SK-N-SH treated with all-trans-retinoic acid at 6 μM for 48 hours (cell line): ENCODE measurements at regions not wholly inside any gene's neighbourhood (a gene's known extent, or its start where the extent isn't known, plus 50 kb on each side); places are given as distances from the start of the nearest gene placed in this dataset.

Source experiments
- ATAC-seq: fragments of 200-7000 bp; cut with Tn5 transposase; 3 replicates; pipeline ENCODE4 v1.9.1; 2020; ENCODE audit warnings: mild to moderate bottlenecking, moderate library complexity
- ARNTL ChIP-seq: fragments of 450-650 bp; formaldehyde crosslinking; IDR thresholded peaks from 2 replicates; pipeline ENCODE4 v1.5.0; 2020; ENCODE audit warnings: low read depth, mild to moderate bottlenecking, moderate library complexity, borderline replicate concordance
- CSDC2 ChIP-seq: fragments of 250-450 bp; sonication (Bioruptor Pico); IDR thresholded peaks from 2 replicates; pipeline ENCODE4 v1.5.0; 2020; ENCODE audit warnings: mild to moderate bottlenecking, moderate library complexity
- CSRNP3 ChIP-seq: fragments of 250-450 bp; sonication (Bioruptor Pico); IDR thresholded peaks from 2 replicates; pipeline ENCODE4 v1.5.1; 2021; ENCODE audit warnings: mild to moderate bottlenecking, moderate library complexity
- ESRRG ChIP-seq: fragments of 250-450 bp; sonication (Bioruptor Pico); IDR thresholded peaks from 2 replicates; pipeline ENCODE4 v1.6.1; 2021; ENCODE audit warnings: mild to moderate bottlenecking
- GLIS3 ChIP-seq: fragments of 250-450 bp; sonication (Bioruptor Pico); IDR thresholded peaks from 2 replicates; pipeline ENCODE4 v1.5.0; 2020; ENCODE audit warnings: mild to moderate bottlenecking, moderate library complexity
- ISL1 ChIP-seq: fragments of 250-450 bp; sonication (Bioruptor Pico); IDR thresholded peaks from 2 replicates; pipeline ENCODE4 v2.1.2; 2022; ENCODE audit warnings: mild to moderate bottlenecking, moderate library complexity
- OSR1 ChIP-seq: fragments of 250-450 bp; sonication (Bioruptor Pico); IDR thresholded peaks from 2 replicates; pipeline ENCODE4 v1.8.0; 2022; ENCODE audit warnings: moderate library complexity, mild to moderate bottlenecking, inconsistent platforms
- PATZ1 ChIP-seq: fragments of 250-450 bp; sonication (Bioruptor Pico); IDR thresholded peaks from 2 replicates; pipeline ENCODE4 v1.8.0; 2020; ENCODE audit warnings: mild to moderate bottlenecking, moderate library complexity, borderline replicate concordance
- POU6F1 ChIP-seq: fragments of 250-450 bp; sonication (Bioruptor Pico); IDR thresholded peaks from 2 replicates; pipeline ENCODE4 v1.8.0; 2021; ENCODE audit warnings: low read depth, mild to moderate bottlenecking, moderate library complexity, borderline replicate concordance
- PPARA ChIP-seq: fragments of 250-450 bp; sonication (Bioruptor Pico); IDR thresholded peaks from 2 replicates; pipeline ENCODE4 v1.5.0; 2020; ENCODE audit warnings: mild to moderate bottlenecking, borderline replicate concordance
- RARB ChIP-seq: fragments of 250-450 bp; sonication (Bioruptor Pico); IDR thresholded peaks from 2 replicates; pipeline ENCODE4 v1.8.0; 2021; ENCODE audit warnings: mild to moderate bottlenecking, moderate library complexity
- SNAI2 ChIP-seq: fragments of 250-450 bp; sonication (Bioruptor Pico); IDR thresholded peaks from 2 replicates; pipeline ENCODE4 v1.5.0; 2020; ENCODE audit warnings: mild to moderate bottlenecking, moderate library complexity
- TOX ChIP-seq: fragments of 250-450 bp; sonication (Bioruptor Pico); IDR thresholded peaks from 2 replicates; pipeline ENCODE4 v1.8.0; 2021; ENCODE audit warnings: mild to moderate bottlenecking, moderate library complexity, borderline replicate concordance
- ZC3H10 ChIP-seq: fragments of 250-450 bp; sonication (Bioruptor Pico); IDR thresholded peaks from 2 replicates; pipeline ENCODE4 v1.5.1; 2021; ENCODE audit warnings: mild to moderate bottlenecking, moderate library complexity
- ZFP3 ChIP-seq: fragments of 250-450 bp; sonication (Bioruptor Pico); IDR thresholded peaks from 2 replicates; pipeline ENCODE4 v1.5.0; 2020; ENCODE audit warnings: mild to moderate bottlenecking, moderate library complexity
- ZFP30 ChIP-seq: fragments of 450-650 bp; formaldehyde crosslinking; IDR thresholded peaks from 2 replicates; pipeline ENCODE4 v1.5.0; 2022; ENCODE audit warnings: mild to moderate bottlenecking, moderate library complexity
- ZNF70 ChIP-seq: fragments of 450-650 bp; formaldehyde crosslinking; IDR thresholded peaks from 2 replicates; pipeline ENCODE4 v1.5.0; 2020; ENCODE audit warnings: mild to moderate bottlenecking, moderate library complexity
- TF ChIP-seq, protein P1 (sequence below): fragments of 250-450 bp; sonication (Bioruptor Pico); IDR thresholded peaks from 2 replicates; pipeline ENCODE4 v1.5.1; 2020; ENCODE audit warnings: low read depth, mild to moderate bottlenecking, moderate library complexity
- TF ChIP-seq, protein P2 (sequence below): fragments of 250-450 bp; sonication (Bioruptor Pico); IDR thresholded peaks from 2 replicates; pipeline ENCODE4 v1.5.0; 2020; ENCODE audit warnings: mild to moderate bottlenecking, moderate library complexity

DNA sequence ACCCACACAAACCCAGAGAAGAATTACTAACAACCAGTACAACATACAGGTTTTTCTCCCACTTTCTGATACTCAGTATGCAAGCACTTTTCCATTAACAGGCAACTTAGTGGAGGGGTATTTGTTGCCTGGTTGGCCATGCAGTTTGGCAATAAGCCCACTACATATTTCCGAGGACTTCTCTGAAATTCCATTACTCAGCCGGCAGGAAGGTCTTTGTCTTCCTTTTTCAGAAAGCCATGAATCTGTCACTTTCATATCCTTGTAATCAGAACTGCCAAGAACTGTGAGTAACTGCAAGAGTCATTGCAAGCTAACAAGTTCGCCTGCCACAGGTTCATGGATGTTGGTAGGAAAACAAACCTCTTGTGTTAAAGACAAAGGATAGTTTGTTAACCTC, 422.3 kb upstream of the ROBO1 start:
- peak; percentile 96 for ATAC-seq
- TF ChIP-seq PATZ1 (CRISPR knock-in tag) (no peak), ISL1 (peak; percentile 91), TOX (CRISPR knock-in tag) (peak; percentile 79; the same call in 1 of the 2 replicates), RARB (CRISPR knock-in tag) (no peak), CSDC2 (CRISPR knock-in tag) (no peak), ZNF70 (no peak), POU6F1 (CRISPR knock-in tag) (peak; percentile 85; the same call in 1 of the 2 replicates)
- TF ChIP-seq, protein P1, sequence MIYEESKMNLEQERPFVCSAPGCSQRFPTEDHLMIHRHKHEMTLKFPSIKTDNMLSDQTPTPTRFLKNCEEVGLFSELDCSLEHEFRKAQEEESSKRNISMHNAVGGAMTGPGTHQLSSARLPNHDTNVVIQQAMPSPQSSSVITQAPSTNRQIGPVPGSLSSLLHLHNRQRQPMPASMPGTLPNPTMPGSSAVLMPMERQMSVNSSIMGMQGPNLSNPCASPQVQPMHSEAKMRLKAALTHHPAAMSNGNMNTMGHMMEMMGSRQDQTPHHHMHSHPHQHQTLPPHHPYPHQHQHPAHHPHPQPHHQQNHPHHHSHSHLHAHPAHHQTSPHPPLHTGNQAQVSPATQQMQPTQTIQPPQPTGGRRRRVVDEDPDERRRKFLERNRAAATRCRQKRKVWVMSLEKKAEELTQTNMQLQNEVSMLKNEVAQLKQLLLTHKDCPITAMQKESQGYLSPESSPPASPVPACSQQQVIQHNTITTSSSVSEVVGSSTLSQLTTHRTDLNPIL (CRISPR knock-in tag) = peak; percentile 53; the same call in 1 of the 2 replicates

- ATAC-seq = no peak
- no peak for TF ChIP-seq RARB (CRISPR knock-in tag)
- TF ChIP-seq, all 23 proteins: peak for 0
Measured at GRCh38 chr3:80187981-80188380, 420.2 kb upstream of the ROBO1 start.

DNA sequence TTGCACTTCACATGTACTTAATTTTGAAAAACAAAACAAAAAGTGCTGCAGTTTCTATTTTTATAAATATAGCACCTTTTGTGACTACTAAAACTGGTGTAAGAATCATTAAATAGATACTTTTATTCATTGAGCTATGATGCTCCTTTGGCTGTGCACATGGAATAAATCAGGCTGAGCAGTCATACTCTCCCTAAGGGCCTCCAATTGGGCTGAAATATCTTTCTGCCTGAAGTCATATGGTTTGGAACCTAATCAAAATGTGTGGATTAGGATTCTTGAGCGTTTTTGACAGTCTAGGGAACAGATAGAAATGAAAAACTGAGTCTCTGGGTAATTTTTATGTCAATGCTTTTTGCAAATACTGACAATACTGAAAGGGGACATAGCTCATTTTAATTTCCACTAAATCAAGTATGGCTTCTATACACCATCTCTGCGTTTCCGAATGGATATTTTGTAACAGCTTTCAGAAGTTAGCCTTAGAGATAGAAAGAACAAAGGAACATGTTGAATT, 392.2 kb upstream of the ROBO1 start:
- TF ChIP-seq CSRNP3 (CRISPR knock-in tag) (no peak), SNAI2 (CRISPR knock-in tag) (no peak), ZC3H10 (CRISPR knock-in tag) (no peak), CSDC2 (CRISPR knock-in tag) (no peak), RARB (CRISPR knock-in tag) (no peak), ESRRG (CRISPR knock-in tag) (no peak), OSR1 (no peak), ZFP3 (CRISPR knock-in tag) (no peak), GLIS3 (CRISPR knock-in tag) (no peak), POU6F1 (CRISPR knock-in tag) (no peak), PATZ1 (CRISPR knock-in tag) (no peak), ZFP30 (CRISPR knock-in tag) (no peak), PPARA (CRISPR knock-in tag) (no peak), ZNF70 (no peak), TOX (CRISPR knock-in tag) (no peak), ARNTL (CRISPR knock-in tag) (no peak)
- TF ChIP-seq, protein P2, sequence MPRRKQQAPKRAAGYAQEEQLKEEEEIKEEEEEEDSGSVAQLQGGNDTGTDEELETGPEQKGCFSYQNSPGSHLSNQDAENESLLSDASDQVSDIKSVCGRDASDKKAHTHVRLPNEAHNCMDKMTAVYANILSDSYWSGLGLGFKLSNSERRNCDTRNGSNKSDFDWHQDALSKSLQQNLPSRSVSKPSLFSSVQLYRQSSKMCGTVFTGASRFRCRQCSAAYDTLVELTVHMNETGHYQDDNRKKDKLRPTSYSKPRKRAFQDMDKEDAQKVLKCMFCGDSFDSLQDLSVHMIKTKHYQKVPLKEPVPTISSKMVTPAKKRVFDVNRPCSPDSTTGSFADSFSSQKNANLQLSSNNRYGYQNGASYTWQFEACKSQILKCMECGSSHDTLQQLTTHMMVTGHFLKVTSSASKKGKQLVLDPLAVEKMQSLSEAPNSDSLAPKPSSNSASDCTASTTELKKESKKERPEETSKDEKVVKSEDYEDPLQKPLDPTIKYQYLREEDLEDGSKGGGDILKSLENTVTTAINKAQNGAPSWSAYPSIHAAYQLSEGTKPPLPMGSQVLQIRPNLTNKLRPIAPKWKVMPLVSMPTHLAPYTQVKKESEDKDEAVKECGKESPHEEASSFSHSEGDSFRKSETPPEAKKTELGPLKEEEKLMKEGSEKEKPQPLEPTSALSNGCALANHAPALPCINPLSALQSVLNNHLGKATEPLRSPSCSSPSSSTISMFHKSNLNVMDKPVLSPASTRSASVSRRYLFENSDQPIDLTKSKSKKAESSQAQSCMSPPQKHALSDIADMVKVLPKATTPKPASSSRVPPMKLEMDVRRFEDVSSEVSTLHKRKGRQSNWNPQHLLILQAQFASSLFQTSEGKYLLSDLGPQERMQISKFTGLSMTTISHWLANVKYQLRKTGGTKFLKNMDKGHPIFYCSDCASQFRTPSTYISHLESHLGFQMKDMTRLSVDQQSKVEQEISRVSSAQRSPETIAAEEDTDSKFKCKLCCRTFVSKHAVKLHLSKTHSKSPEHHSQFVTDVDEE (CRISPR knock-in tag) = no peak
- TF ChIP-seq, protein P1 (CRISPR knock-in tag) = no peak
- no peak for ATAC-seq
